ENCODE measurements at regions not wholly inside any gene's neighbourhood (a gene's known extent, or its start where the extent isn't known, plus 50 kb on each side); places are given as distances from the start of the nearest gene placed in this dataset.

DNA sequence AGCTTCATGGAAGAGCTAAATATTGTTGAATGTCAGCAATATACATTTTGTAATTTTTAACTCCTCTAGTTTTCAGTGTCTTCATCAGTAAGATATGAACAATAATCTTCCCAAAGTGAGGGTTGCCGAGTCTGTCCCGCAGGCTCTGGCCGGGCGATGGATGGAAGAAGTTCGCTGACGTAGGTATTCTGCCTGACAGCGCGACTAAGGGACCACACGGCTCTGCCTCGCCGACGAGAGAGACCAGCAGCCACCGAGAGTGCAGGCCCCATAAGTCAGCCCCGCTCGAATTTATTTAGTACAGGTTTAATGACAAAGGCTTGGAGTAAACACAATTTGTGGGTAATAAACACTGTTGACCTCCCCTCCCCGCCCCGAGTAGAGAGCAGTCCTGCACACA, 427.4 kb upstream of the NECTIN3 start:
- TF ChIP-seq GATA3 (IDR thresholded peaks at IDR 0.05; ENCODE audit: low read depth, low read length) (no peak), GATA2 (IDR thresholded peaks at IDR 0.05; ENCODE audit: low read depth, low read length) (no peak)

All from SH-SY5Y (cell line).